T-helper 1 cell treated with Interleukin-12 subunit alpha and Interleukin-12 subunit beta and Interleukin-4 antibody, amounts not matched to agents 30 μg/mL and 1 μg/mL, for 36 hours (primary cell): ENCODE measurements at regions not wholly inside any gene's neighbourhood (a gene's known extent, or its start where the extent isn't known, plus 50 kb on each side); places are given as distances from the start of the nearest gene placed in this dataset.

Source experiments
- H3K27ac Mint-ChIP-seq: one replicate; pipeline ENCODE4 v1.8.0; 2021; ENCODE audit warnings: mild to moderate bottlenecking, mixed read lengths
- H3K27me3 Mint-ChIP-seq: one replicate; pipeline ENCODE4 v1.8.0; 2021; ENCODE audit warnings: low read depth, mixed read lengths
- H3K36me3 Mint-ChIP-seq: one replicate; pipeline ENCODE4 v1.8.0; 2021; ENCODE audit warnings: low read depth, mixed read lengths
- H3K4me1 Mint-ChIP-seq: one replicate; pipeline ENCODE4 v1.8.0; 2021; ENCODE audit warnings: low read depth, mixed read lengths
- H3K4me3 Mint-ChIP-seq: one replicate; pipeline ENCODE4 v1.8.0; 2021; ENCODE audit warnings: mild to moderate bottlenecking, moderate library complexity, mixed read lengths
- H3K9me3 Mint-ChIP-seq: one replicate; pipeline ENCODE4 v1.8.0; 2021; ENCODE audit warnings: mixed read lengths

DNA sequence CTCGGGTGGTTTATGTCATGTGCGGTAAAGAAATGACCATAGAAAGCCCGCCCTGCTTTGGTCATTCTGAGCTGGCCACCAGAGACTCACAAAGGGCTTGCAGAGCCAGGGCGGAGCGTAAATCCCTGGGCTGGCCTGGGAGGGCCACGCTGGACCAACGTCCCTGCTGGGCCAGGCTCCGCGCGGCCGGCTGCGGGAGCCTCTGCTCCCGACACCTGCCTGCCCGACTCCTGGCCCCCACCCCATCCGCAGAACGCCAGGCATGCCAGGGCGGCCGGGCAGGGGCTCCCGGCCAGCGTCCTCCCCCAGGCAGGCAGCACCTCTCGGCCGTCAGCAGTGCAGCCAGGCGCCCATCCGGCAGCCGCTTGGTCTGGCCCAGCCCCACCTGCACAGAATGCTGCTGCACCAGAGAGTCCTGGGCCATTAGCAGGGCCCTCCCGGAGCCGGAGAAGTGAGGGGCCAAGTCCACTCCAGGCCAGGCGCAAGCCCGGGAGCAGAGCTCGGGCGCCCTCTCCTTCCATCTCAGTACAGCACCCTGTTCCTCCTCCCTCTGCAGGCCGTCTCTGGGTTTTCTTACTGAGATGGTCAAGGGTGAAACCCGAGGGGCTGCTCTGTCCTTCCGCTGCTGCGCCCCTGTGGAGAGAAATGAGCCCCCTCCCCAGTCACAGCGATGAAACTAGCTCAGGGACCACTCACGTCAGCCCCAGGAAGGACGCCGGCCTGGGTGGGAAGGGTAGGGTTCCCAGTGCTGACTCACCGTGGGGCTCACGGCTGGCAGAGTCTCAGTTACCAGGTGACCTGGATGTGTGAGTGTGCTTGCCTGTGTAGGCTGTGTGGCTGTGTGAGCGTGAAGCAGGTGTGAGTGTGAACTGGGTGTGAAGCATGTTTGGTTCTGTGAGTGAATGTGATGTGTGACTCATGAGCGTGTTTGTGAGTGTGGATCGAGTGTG is 83.3 kb downstream of the PTGR3 start:
- Mint-ChIP-seq H3K4me3 (no peak overlapping the region), H3K27me3 (no peaks in the 10 kb centered on the region), H3K27ac (no peak overlapping the region), H3K4me1 (no peaks in the 10 kb centered on the region), H3K36me3 (no peaks in the 10 kb centered on the region), H3K9me3 (peaks cover 4% of the 10 kb centered on the region)

DNA sequence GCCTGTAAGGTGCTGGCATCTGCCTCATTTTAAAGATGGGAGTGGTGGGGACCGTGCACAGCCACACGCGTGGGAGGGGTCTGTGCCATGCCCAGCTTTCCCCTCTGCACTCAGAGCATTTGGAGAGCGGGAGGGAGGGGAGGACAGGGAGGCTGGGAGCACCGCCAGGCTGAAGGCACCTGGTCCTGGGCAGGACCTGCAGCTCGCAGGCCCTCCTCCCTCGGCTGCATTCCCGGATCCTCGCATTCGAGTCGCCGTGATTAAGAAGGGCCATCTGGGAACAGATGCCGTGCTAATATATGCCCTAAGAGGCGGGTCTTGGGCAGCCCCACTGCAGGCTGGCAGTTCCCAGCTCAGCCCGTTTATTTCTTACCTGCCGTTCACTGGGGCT is 84.0 kb downstream of the PTGR3 start:
- Mint-ChIP-seq H3K36me3 (no peaks in the 10 kb centered on the region), H3K27ac (no peak overlapping the region), H3K27me3 (no peaks in the 10 kb centered on the region), H3K4me3 (no peak overlapping the region), H3K4me1 (no peaks in the 10 kb centered on the region), H3K9me3 (peaks cover 4% of the 10 kb centered on the region)

DNA sequence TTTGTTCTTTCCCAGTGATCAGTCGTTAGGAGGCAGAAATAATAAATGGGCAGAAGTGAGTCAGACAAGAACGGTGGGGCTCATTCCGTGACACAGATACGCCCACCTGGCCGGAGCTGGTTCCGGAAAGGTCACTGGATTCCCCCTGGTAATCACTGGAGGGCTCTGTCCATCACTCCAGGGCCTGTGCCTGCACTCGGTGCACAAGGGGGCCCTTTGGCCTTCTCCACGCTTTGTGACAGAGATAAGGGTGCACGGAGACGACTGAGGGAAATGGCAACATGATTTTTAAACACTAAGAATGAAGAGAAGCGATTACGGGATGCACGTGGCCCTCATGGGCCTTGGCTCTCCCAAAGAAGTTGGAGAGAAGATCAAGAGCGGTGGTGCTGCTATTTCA is 84.4 kb downstream of the PTGR3 start:
- H3K9me3 Mint-ChIP-seq, result peaks cover 4% of the 10 kb centered on the region
- no peaks in the 10 kb centered on the region for H3K27me3 Mint-ChIP-seq
- H3K27ac Mint-ChIP-seq, result no peak overlapping the region
- no peak overlapping the region for H3K4me3 Mint-ChIP-seq
- no peaks in the 10 kb centered on the region for H3K4me1 Mint-ChIP-seq
- H3K36me3 Mint-ChIP-seq, result no peaks in the 10 kb centered on the region

DNA sequence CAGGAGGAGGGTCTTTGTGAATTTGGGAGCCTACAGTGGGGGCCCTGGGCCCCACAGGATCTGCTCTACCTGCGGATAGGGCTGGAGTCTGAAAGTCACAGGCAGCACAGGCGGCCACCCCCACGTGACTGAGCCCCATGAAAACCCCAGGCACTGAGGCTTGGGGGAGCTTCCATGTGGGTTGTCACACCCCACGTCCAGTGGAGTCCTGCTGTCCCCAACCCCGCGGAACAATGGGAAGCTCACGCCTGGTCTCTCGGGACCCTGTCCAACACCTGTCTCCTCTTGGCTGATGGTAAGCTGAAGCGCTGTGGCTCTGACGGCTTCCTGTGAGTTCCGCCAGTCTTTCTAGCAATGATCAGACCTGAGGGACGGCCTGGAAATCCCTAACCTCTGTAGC is 85.8 kb downstream of the PTGR3 start:
- H3K4me3 Mint-ChIP-seq, result no peak overlapping the region
- H3K9me3 Mint-ChIP-seq, result peaks cover 4% of the 10 kb centered on the region
- H3K27me3 Mint-ChIP-seq, result no peaks in the 10 kb centered on the region
- H3K27ac Mint-ChIP-seq, result no peak overlapping the region
- H3K4me1 Mint-ChIP-seq, result no peaks in the 10 kb centered on the region
- H3K36me3 Mint-ChIP-seq, result no peaks in the 10 kb centered on the region

DNA sequence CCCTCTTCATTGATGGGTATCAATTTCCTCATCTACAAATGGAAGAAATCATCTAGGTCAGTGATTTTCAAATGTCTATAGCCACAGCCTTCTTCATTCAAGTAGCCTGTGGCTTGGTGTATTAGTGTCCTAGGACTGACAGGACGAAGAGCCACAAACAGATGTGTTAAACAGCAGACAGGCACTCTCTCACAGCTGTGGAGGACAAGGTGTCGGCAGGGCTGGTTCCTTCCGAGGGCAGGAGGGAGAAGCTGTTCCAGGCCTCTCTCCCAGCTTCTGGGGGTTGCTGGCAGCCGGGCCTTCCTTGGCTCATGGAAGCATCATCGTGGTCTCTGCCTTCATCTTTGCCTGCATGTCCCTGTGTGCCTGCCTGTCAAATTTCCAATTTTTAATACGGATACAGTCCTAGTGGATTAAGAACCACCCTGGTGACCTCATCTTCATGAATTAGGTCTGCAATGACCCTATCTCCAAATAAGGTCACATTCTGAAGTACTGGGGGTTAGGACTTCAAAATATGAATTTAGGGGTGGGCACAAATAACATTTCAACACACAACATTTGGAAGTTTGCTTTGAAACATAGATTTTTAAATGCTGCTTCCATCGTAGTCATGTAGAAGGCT is 86.5 kb downstream of the PTGR3 start:
- no peaks in the 10 kb centered on the region for H3K36me3 Mint-ChIP-seq
- peaks cover 4% of the 10 kb centered on the region for H3K9me3 Mint-ChIP-seq
- H3K27ac Mint-ChIP-seq, result no peak overlapping the region
- no peak overlapping the region for H3K4me3 Mint-ChIP-seq
- H3K4me1 Mint-ChIP-seq, result no peaks in the 10 kb centered on the region
- H3K27me3 Mint-ChIP-seq, result no peaks in the 10 kb centered on the region

DNA sequence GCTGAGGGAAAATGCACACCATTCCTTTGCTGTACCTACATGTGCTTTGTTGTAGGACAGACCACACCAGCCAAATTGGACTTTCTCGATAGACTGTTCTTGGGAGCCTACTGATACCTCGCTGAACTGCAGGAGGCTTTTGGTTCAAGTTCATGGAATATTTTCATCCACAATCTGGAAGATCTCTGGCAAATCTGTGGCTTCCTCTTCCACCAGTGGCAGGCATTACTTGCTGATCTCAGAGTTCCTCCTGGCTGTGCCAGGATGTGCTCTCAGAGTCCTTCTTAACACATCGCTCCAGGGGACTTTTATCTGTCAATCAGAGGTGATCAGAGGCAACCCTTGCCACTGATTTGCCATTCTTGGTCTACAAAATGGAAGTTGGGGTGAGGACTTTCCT is 87.7 kb downstream of the PTGR3 start:
- Mint-ChIP-seq H3K36me3 (no peaks in the 10 kb centered on the region), H3K9me3 (peaks cover 3% of the 10 kb centered on the region), H3K27me3 (no peaks in the 10 kb centered on the region), H3K27ac (no peak overlapping the region), H3K4me1 (no peaks in the 10 kb centered on the region), H3K4me3 (no peak overlapping the region)

DNA sequence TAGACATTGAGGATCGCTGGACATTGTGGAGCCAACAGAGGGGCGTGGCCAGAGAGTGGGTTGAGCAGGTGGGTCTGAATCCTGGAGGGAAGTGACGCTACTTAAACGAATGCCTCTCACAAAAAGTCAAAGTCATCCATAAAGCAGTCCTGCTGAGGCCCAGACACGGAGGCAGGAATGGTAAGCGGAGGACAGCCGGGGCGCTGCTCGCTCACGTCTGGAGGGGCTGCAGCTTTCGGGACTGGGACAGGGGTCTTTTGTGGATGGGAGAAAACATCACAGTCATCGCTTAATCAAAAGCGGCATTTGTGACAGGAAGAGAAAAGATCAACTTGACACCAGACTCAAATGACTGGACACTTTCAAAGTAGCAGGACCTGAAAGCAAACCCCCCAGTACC is 88.4 kb downstream of the PTGR3 start:
- H3K27me3 Mint-ChIP-seq, result no peaks in the 10 kb centered on the region
- H3K9me3 Mint-ChIP-seq, result no peaks in the 10 kb centered on the region
- H3K27ac Mint-ChIP-seq, result no peak overlapping the region
- H3K4me3 Mint-ChIP-seq, result no peak overlapping the region
- H3K36me3 Mint-ChIP-seq, result no peaks in the 10 kb centered on the region
- H3K4me1 Mint-ChIP-seq, result no peaks in the 10 kb centered on the region

DNA sequence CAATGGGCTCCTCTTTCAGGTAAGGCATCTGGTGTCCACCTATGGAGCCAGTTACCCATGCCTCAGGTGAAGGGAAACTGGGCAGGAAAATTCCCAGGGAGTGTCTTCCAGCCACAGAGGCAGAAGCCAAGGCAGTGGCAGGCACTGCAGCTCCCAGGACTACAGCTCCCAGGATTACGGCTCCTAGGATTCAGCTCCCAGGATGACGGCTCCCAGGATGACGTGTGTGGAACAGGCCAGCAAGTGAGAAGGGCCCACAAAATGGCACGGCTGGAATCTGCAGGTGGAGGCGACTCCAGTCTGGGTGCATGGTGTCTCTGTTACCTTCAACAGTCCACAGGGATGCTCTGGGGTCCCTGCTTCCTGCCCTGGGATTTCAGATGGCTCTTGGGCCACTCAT is 92.1 kb downstream of the PTGR3 start:
- no peak overlapping the region for H3K4me3 Mint-ChIP-seq
- H3K4me1 Mint-ChIP-seq, result no peaks in the 10 kb centered on the region
- H3K27me3 Mint-ChIP-seq, result no peaks in the 10 kb centered on the region
- no peak overlapping the region for H3K27ac Mint-ChIP-seq
- no peaks in the 10 kb centered on the region for H3K36me3 Mint-ChIP-seq
- H3K9me3 Mint-ChIP-seq, result no peaks in the 10 kb centered on the region

DNA sequence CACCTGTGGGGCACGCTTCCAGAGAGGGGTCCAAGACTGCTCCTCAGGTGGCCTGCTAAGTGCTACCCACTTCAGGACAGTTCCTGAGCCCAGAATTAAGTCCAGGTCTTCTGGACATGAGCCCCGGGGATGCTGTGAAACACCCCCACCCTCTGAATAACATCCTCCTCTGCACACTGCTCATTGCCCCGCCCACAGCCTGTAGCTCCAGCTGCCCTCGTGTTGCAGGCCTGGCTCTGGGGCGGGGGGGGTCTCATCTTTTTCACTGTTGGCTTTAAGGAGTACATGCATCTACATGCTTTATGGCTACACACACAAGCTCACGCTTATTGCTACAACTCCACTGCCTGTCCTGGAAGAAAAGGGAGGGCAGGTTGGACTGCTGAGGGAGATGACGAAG is 92.8 kb downstream of the PTGR3 start:
- Mint-ChIP-seq H3K9me3 (no peaks in the 10 kb centered on the region), H3K36me3 (no peaks in the 10 kb centered on the region), H3K27ac (no peak overlapping the region), H3K27me3 (no peaks in the 10 kb centered on the region), H3K4me1 (no peaks in the 10 kb centered on the region), H3K4me3 (no peak overlapping the region)

DNA sequence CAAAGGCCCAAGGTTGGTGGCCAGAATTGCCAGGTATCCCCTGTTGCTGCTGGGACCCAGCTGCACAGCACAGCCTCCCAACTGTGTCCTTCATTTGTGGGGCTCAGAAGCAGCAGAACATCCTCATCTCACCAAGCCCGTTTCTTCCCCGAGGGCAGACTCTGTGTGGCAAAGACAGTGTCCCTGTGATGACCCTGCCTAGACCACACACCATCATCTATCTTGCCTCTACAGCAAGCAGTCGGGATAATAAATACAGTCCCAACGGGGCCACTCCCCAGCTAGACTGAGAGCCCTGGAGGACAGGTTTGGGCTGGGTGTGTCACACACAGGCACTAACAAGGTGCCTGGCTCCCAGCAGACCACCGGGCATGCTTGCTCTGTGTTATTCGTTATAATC is 93.4 kb downstream of the PTGR3 start:
- Mint-ChIP-seq H3K4me3 (no peak overlapping the region), H3K27me3 (no peaks in the 10 kb centered on the region), H3K9me3 (no peaks in the 10 kb centered on the region), H3K36me3 (no peaks in the 10 kb centered on the region), H3K4me1 (no peaks in the 10 kb centered on the region), H3K27ac (no peak overlapping the region)
